AG04449 (cell line): ENCODE measurements at regions not wholly inside any gene's neighbourhood (a gene's known extent, or its start where the extent isn't known, plus 50 kb on each side); places are given as distances from the start of the nearest gene placed in this dataset.

ENCODE experiments used
- CTCF ChIA-PET: fragments of 350-600 bp; formaldehyde crosslinking; extraction: SDS; loops from one replicate; lab custom pipeline; 2021; ENCODE audit warnings: antibody characterized with exemption; lab: Yijun Ruan, JAX
- POLR2A ChIA-PET: fragments of 400-600, 350-600 bp; formaldehyde crosslinking; extraction: SDS; loops from one replicate; lab custom pipeline; 2020; ENCODE audit warnings: antibody characterized with exemption, inconsistent platforms; lab: Yijun Ruan, JAX
- DNase-seq: peaks from one replicate; pipeline ENCODE4 v3.0.0-alpha.2; 2010; ENCODE audit warnings: low read depth, low spot score
- H3K4me3 ChIP-seq: 2 replicates; pipeline ENCODE4 v1.5.1; 2011; ENCODE audit warnings: low read depth, mild to moderate bottlenecking, control low read depth, low read length
- CTCF ChIP-seq: IDR thresholded peaks from one replicate; pipeline ENCODE4 v1.5.1; 2011; ENCODE audit warnings: mild to moderate bottlenecking, moderate library complexity, low read length, control low read depth, inconsistent platforms; ENCODE audit not compliant: insufficient read depth; ENCODE audit errors: missing control alignments

DNA sequence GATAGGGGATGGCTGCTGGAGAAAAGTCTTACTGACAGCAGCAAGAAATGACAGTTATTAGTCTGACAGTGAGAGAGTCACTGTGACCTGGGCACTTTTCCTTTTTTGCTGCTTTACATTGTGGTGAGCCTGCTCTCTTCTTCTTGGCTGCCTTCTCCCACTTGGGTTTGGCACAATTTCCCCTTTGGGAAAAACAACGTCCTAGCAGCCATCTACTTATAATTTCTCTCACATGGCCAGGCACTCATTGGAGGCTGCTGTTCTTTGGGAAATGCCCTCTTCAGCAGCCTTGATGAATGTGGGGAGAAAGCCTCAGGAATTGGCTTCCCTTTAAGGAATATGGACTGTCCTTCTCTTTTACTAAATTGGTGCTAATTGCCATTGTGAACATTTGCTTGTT lies 60.4 kb upstream of the SLC1A4 start:
- POLR2A ChIA-PET: no interaction called here

DNA sequence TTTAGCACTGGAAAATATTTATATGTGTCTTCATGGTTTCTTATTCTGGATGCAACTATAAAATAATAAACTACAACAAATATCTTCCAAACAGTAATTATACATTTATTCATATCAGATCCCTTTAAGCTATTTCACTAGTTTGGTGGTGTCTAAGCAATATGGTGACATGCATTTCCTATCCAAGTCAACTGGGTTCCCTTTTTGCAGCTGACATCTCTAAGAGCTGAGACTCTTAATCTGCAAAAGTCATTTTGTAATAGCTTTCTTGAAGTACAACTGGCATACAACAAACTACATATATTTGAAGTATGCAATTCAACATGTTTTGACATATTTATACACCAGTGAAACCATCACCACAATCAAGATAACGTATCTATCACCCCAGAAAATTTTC lies 59.9 kb upstream of the SLC1A4 start:
- no peak for DNase-seq
- CTCF ChIA-PET: interaction anchor here (1.1 to 1.4 kb wide), 2 partner anchors 10 to 11 kb away, joined by 3 to 5 read pairs; no protein-coding TSS in a partner anchor
- POLR2A ChIA-PET: no interaction called here
- no peak for TF ChIP-seq CTCF
- no peak overlapping the region for H3K4me3 ChIP-seq

More for the DNA sequence above, 60.4 kb upstream of the SLC1A4 start:
- no peak for DNase-seq
- CTCF ChIA-PET: interaction anchor here (1.1 to 1.4 kb wide), 2 partner anchors 9 to 11 kb away, joined by 3 to 5 read pairs; no protein-coding TSS in a partner anchor
- H3K4me3 ChIP-seq: no peak overlapping the region
- TF ChIP-seq CTCF: no peak

DNA sequence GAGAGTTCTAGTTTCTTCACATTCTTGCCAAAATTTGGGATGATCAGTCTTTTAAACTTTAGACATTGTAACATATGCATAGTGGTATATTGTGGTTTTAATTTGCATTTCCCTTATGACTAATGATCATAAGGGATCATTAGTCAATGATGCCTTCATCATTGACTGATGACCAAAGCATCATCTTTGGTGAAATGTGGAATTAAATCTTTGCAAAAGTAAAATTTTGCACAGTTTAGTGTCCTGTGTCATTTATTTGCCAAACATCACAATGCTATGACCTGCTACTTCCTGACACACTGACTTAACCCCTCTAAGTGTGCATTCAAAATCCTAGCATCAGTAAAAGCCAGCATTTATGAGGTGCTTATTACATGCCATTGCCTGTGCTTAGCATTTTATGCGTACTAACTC lies 58.9 kb upstream of the SLC1A4 start:
- DNase-seq: no peak
- POLR2A ChIA-PET: no interaction called here
- H3K4me3 ChIP-seq: no peak overlapping the region
- no peak for TF ChIP-seq CTCF
- CTCF ChIA-PET: interaction anchor here (4.2 kb wide), 1 partner anchor 12 kb away, joined by 13 read pairs; no protein-coding TSS in a partner anchor

- DNase-seq: no peak
- ChIA-PET CTCF (interaction anchor here (4.2 kb wide), 1 partner anchor 13 kb away, joined by 13 read pairs; no protein-coding TSS in a partner anchor), POLR2A (no interaction called here)
- TF ChIP-seq CTCF: no peak
- no peak overlapping the region for H3K4me3 ChIP-seq
Measured at GRCh38 chr2:64931246-64932115, 57.7 kb upstream of the SLC1A4 start.

GRCh38 chr2:64932116-64932370 lies 57.2 kb upstream of the SLC1A4 start:
- POLR2A ChIA-PET: no interaction called here
- H3K4me3 ChIP-seq: no peak overlapping the region
- no peak for DNase-seq
- no peak for TF ChIP-seq CTCF
- CTCF ChIA-PET: interaction anchor here (4.2 kb wide), 1 partner anchor 14 kb away, joined by 13 read pairs; no protein-coding TSS in a partner anchor
